ENCODE measurements at regions not wholly inside any gene's neighbourhood (a gene's known extent, or its start where the extent isn't known, plus 50 kb on each side); places are given as distances from the start of the nearest gene placed in this dataset.
"Not testable (repeated sequence)": the region's sequence is repeated elsewhere in the genome, so short reads cannot be mapped to it uniquely, and the experiment has no call there.

- H2AFZ ChIP-seq (ENCODE audit: low read depth, low read length, poor library complexity, severe bottlenecking); H3K4me1 ChIP-seq (ENCODE audit: control insufficient read depth in 1 of 2, insufficient read depth in 2 of 2, low read length in 2 of 2); intact Hi-C loops (cut with micrococcal nuclease); H3K4me3 ChIP-seq (replicated peaks in 1 of 2; ENCODE audit: low read depth in 1 of 2, low read length in 2 of 2); H3K9me3 ChIP-seq (ENCODE audit: control insufficient read depth in 1 of 2, insufficient read depth in 1 of 2, low read depth in 1 of 2, low read length in 2 of 2); DNase-seq (ENCODE audit: low read depth, low spot score); POLR2A ChIA-PET; H3K27me3 ChIP-seq (ENCODE audit: insufficient read depth, low read length); RAD21 ChIA-PET (ENCODE audit: low non-redundant PET in 1 of 2, low total read pairs in 2 of 2, uncharacterized antibody in 2 of 2, unreplicated experiment in 2 of 2); BruUV-seq (replicated peaks); H3K9me2 ChIP-seq (ENCODE audit: insufficient read depth); H4K20me1 ChIP-seq (ENCODE audit: insufficient read depth); H3K27ac ChIP-seq (ENCODE audit: low read depth, low read length); H3K4me2 ChIP-seq (ENCODE audit: low read length); CTCF ChIA-PET; H3K36me3 ChIP-seq (ENCODE audit: control insufficient read depth in 1 of 2, insufficient read depth in 2 of 2, low read length in 2 of 2); H3K9ac ChIP-seq (ENCODE audit: low read length); ATAC-seq; H3K79me2 ChIP-seq (ENCODE audit: insufficient read depth, low read length): not testable (repeated sequence)
These were observed 179.2 kb upstream of the ZSCAN2 start for GRCh38 chr15:84421513-84422181.

DNA sequence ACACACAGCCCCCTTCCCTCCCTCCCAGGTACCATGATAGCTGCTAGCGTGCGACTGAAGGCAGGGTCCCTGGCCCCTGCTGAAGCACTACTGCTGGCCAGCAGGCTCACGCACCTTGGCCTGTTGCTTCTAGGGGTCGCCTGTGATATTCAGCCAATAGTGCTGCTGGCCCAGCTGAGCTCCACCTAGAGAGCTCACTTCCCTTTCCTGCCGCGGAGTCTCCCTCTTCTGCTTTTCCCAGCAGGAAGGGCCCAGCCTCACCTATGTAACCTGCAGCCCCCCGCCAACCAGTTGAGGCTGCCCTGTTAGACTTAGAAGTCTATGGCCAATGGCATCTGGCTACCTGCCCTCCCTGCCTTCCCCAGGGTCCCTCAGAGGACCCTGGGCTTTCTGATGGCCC lies 175.5 kb upstream of the ZSCAN2 start:
- not testable (repeated sequence) for H3K4me1 ChIP-seq (ENCODE audit: control insufficient read depth in 1 of 2, insufficient read depth in 2 of 2, low read length in 2 of 2)

DNA sequence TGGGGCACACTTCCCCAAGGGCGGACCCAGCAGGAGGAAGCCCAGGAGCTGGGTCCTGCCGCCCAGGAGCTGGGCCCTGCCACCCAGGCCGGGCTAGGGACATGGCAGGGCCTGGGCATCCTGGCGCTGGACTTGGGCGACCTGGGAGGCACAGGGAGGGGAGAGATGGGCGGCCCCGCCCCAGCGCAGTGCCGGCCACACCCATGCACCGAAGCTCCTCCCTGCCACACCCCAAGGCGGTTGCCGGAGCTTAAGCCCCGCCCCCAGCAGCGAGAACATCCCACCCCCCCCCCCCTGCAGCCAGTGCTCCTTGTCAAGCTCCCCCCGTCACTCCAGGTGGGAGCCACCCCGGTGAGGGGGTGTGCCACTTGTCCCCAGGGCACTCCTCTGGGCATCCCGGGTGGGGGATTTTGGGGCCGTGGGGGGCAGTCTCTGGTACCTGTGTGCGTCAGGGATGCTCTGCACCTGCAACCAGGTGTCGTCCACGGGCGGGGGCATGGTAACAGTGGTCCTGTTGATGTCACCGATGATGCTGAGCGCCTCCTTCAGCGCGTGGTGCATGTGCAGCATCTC lies 127.4 kb upstream of the ZSCAN2 start:
- intact Hi-C loops (cut with micrococcal nuclease): not testable (repeated sequence)

More for the DNA sequence above, 175.5 kb upstream of the ZSCAN2 start:
- RAD21 ChIA-PET (ENCODE audit: low non-redundant PET in 1 of 2, low total read pairs in 2 of 2, uncharacterized antibody in 2 of 2, unreplicated experiment in 2 of 2); H3K79me2 ChIP-seq (ENCODE audit: insufficient read depth, low read length); BruUV-seq (replicated peaks); H3K9ac ChIP-seq (ENCODE audit: low read length); ATAC-seq; DNase-seq (ENCODE audit: low read depth, low spot score); H3K4me3 ChIP-seq (replicated peaks in 1 of 2; ENCODE audit: low read depth in 1 of 2, low read length in 2 of 2); H2AFZ ChIP-seq (ENCODE audit: low read depth, low read length, poor library complexity, severe bottlenecking); H4K20me1 ChIP-seq (ENCODE audit: insufficient read depth); H3K36me3 ChIP-seq (ENCODE audit: control insufficient read depth in 1 of 2, insufficient read depth in 2 of 2, low read length in 2 of 2); H3K27me3 ChIP-seq (ENCODE audit: insufficient read depth, low read length); POLR2A ChIA-PET; intact Hi-C loops (cut with micrococcal nuclease); H3K9me3 ChIP-seq (ENCODE audit: control insufficient read depth in 1 of 2, insufficient read depth in 1 of 2, low read depth in 1 of 2, low read length in 2 of 2); H3K27ac ChIP-seq (ENCODE audit: low read depth, low read length); CTCF ChIA-PET; H3K9me2 ChIP-seq (ENCODE audit: insufficient read depth); H3K4me2 ChIP-seq (ENCODE audit: low read length): not testable (repeated sequence)

DNA sequence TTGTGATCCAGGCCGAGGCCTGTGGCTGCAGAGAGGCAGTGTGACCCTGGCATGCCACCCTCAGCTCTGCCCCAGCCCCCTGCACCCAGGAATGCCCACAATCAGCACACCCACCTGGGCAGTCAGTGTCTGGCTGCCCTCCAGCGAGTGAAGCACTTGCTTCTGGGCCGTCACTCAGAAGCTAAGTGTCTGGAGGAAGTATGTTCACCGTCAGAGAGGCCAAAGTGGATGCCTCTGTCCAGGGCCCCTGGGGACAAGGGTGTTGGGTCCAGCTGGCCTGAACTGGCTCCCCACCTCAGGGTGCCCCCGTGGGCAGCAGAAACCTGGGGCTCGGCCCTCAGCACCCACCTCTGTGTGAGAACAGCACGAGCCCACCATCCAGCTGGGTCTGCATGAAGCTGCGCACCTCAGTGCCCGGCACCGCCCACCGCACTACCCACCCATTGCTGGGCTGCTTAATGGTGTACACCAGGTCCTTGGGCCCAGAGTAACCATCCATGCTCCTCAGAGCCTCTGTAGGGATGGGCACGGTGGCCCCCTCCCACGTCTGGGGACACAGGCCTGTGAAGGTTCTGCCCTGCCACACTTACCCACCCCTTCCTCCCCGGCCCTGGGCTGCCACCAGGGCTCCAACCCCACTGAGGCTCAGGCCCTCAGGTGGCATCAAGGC lies 124.3 kb upstream of the ZSCAN2 start:
- intact Hi-C loops (cut with micrococcal nuclease); RAD21 ChIA-PET (ENCODE audit: low non-redundant PET in 1 of 2, low total read pairs in 2 of 2, uncharacterized antibody in 2 of 2, unreplicated experiment in 2 of 2); H3K27me3 ChIP-seq (ENCODE audit: insufficient read depth, low read length); H2AFZ ChIP-seq (ENCODE audit: low read depth, low read length, poor library complexity, severe bottlenecking); DNase-seq (ENCODE audit: low read depth, low spot score); H4K20me1 ChIP-seq (ENCODE audit: insufficient read depth); H3K9me3 ChIP-seq (ENCODE audit: control insufficient read depth in 1 of 2, insufficient read depth in 1 of 2, low read depth in 1 of 2, low read length in 2 of 2); BruUV-seq (replicated peaks); H3K36me3 ChIP-seq (ENCODE audit: control insufficient read depth in 1 of 2, insufficient read depth in 2 of 2, low read length in 2 of 2); H3K4me3 ChIP-seq (replicated peaks in 1 of 2; ENCODE audit: low read depth in 1 of 2, low read length in 2 of 2); H3K79me2 ChIP-seq (ENCODE audit: insufficient read depth, low read length); H3K4me2 ChIP-seq (ENCODE audit: low read length); H3K9ac ChIP-seq (ENCODE audit: low read length); ATAC-seq; POLR2A ChIA-PET; H3K9me2 ChIP-seq (ENCODE audit: insufficient read depth); H3K4me1 ChIP-seq (ENCODE audit: control insufficient read depth in 1 of 2, insufficient read depth in 2 of 2, low read length in 2 of 2); H3K27ac ChIP-seq (ENCODE audit: low read depth, low read length); CTCF ChIA-PET: not testable (repeated sequence)

More for the DNA sequence above, 127.4 kb upstream of the ZSCAN2 start:
- BruUV-seq (replicated peaks); H3K9me3 ChIP-seq (ENCODE audit: control insufficient read depth in 1 of 2, insufficient read depth in 1 of 2, low read depth in 1 of 2, low read length in 2 of 2); DNase-seq (ENCODE audit: low read depth, low spot score); H3K79me2 ChIP-seq (ENCODE audit: insufficient read depth, low read length); H3K4me1 ChIP-seq (ENCODE audit: control insufficient read depth in 1 of 2, insufficient read depth in 2 of 2, low read length in 2 of 2); H4K20me1 ChIP-seq (ENCODE audit: insufficient read depth); H2AFZ ChIP-seq (ENCODE audit: low read depth, low read length, poor library complexity, severe bottlenecking); RAD21 ChIA-PET (ENCODE audit: low non-redundant PET in 1 of 2, low total read pairs in 2 of 2, uncharacterized antibody in 2 of 2, unreplicated experiment in 2 of 2); CTCF ChIA-PET; POLR2A ChIA-PET; H3K4me2 ChIP-seq (ENCODE audit: low read length); H3K9me2 ChIP-seq (ENCODE audit: insufficient read depth); H3K4me3 ChIP-seq (replicated peaks in 1 of 2; ENCODE audit: low read depth in 1 of 2, low read length in 2 of 2); H3K9ac ChIP-seq (ENCODE audit: low read length); H3K27me3 ChIP-seq (ENCODE audit: insufficient read depth, low read length); H3K27ac ChIP-seq (ENCODE audit: low read depth, low read length); H3K36me3 ChIP-seq (ENCODE audit: control insufficient read depth in 1 of 2, insufficient read depth in 2 of 2, low read length in 2 of 2): not testable (repeated sequence)
- peak; percentile 23; the same call in 1 of the 2 replicates for ATAC-seq
